ENCODE measurements at regions not wholly inside any gene's neighbourhood (a gene's known extent, or its start where the extent isn't known, plus 50 kb on each side); places are given as distances from the start of the nearest gene placed in this dataset.
"Not testable (repeated sequence)": the region's sequence is repeated elsewhere in the genome, so short reads cannot be mapped to it uniquely, and the experiment has no call there.

- no peaks in the 10 kb centered on the region for H3K27me3 ChIP-seq
- peaks cover 29% of the 10 kb centered on the region for H3K4me1 ChIP-seq (ENCODE audit: low read depth)
- DNase-seq (ENCODE audit: low read depth in 1 of 2, low spot score in 1 of 2) = peak in 1 of 2 donors; percentile 43
- no peak overlapping the region for H3K4me3 ChIP-seq
- no peak overlapping the region for H3K27ac ChIP-seq
- no peaks in the 10 kb centered on the region for H3K36me3 ChIP-seq
- H3K9me3 ChIP-seq (ENCODE audit: low read depth) = no peaks in the 10 kb centered on the region
- TF ChIP-seq, protein P1, sequence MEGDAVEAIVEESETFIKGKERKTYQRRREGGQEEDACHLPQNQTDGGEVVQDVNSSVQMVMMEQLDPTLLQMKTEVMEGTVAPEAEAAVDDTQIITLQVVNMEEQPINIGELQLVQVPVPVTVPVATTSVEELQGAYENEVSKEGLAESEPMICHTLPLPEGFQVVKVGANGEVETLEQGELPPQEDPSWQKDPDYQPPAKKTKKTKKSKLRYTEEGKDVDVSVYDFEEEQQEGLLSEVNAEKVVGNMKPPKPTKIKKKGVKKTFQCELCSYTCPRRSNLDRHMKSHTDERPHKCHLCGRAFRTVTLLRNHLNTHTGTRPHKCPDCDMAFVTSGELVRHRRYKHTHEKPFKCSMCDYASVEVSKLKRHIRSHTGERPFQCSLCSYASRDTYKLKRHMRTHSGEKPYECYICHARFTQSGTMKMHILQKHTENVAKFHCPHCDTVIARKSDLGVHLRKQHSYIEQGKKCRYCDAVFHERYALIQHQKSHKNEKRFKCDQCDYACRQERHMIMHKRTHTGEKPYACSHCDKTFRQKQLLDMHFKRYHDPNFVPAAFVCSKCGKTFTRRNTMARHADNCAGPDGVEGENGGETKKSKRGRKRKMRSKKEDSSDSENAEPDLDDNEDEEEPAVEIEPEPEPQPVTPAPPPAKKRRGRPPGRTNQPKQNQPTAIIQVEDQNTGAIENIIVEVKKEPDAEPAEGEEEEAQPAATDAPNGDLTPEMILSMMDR (IDR thresholded peaks at IDR 0.05; ENCODE audit: low read depth, low read length) = no peak
Observed at GRCh38 chr7:16091701-16092310, 329.5 kb downstream of the CRPPA start.

DNA sequence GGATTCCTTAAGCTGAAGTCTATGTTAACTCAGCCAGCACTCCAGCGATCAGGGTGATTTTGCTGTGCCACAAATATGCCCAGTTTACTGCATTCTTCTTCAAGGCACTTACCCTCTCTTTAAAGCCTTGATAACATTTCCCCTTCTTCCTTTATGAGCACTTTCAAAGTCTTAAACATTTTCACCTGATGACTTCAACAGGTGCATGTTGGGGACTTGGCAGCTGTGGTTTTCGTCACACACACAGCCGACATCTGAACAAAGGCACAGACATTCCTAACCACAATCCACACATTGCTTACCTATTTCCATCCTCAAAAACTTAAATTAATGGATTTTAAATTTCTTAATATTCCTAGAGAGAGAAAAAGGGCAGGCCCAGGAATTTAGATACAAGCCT lies 331.5 kb downstream of the CRPPA start:
- Histone ChIP-seq H3K36me3 (no peaks in the 10 kb centered on the region), H3K27ac (peak overlapping the region; percentile 56), H3K9me3 (ENCODE audit: low read depth) (no peaks in the 10 kb centered on the region), H3K4me3 (no peak overlapping the region), H3K4me1 (ENCODE audit: low read depth) (peaks cover 9% of the 10 kb centered on the region), H3K27me3 (no peaks in the 10 kb centered on the region)
- DNase-seq (ENCODE audit: low read depth in 1 of 2, low spot score in 1 of 2) = no peak
- TF ChIP-seq, protein P1 (IDR thresholded peaks at IDR 0.05; ENCODE audit: low read depth, low read length) = no peak

- H3K27me3 ChIP-seq = no peaks in the 10 kb centered on the region
- DNase-seq (ENCODE audit: low read depth in 1 of 2, low spot score in 1 of 2) = no peak
- H3K4me3 ChIP-seq = no peak overlapping the region
- H3K36me3 ChIP-seq = no peaks in the 10 kb centered on the region
- H3K27ac ChIP-seq = no peak overlapping the region
- peaks cover 5% of the 10 kb centered on the region for H3K4me1 ChIP-seq (ENCODE audit: low read depth)
- no peaks in the 10 kb centered on the region for H3K9me3 ChIP-seq (ENCODE audit: low read depth)
- TF ChIP-seq, protein P1 (IDR thresholded peaks at IDR 0.05; ENCODE audit: low read depth, low read length) = no peak
Observed at GRCh38 chr7:16089191-16089590, 332.1 kb downstream of the CRPPA start.

GRCh38 chr7:16086743-16087142 lies 334.6 kb downstream of the CRPPA start:
- TF ChIP-seq, protein P1 (IDR thresholded peaks at IDR 0.05; ENCODE audit: low read depth, low read length) = no peak
- Histone ChIP-seq H3K36me3 (no peaks in the 10 kb centered on the region), H3K4me1 (ENCODE audit: low read depth) (peaks cover 5% of the 10 kb centered on the region), H3K27me3 (no peaks in the 10 kb centered on the region), H3K27ac (no peak overlapping the region), H3K4me3 (no peak overlapping the region), H3K9me3 (ENCODE audit: low read depth) (no peaks in the 10 kb centered on the region)
- no peak for DNase-seq (ENCODE audit: low read depth in 1 of 2, low spot score in 1 of 2)

DNA sequence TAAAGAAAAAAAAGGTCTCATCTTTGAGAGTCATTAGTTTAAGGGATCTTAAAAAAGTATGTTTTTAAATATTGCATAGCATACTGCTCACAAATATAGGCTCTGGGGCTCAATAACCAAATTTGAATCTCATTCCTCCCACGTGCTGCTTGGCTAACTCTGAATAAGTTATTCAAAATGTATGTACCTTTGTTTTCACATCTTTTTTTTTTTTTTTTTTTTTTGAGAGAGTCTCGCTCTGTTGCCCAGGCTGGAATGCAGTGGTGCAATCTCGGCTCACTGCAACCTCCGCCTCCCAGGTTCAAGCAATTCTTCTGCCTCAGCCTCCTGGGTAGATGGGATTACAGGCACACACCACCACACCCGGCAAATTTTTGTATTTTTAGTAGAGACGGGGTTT lies 335.6 kb downstream of the CRPPA start:
- not testable (repeated sequence) for H3K9me3 ChIP-seq (ENCODE audit: low read depth); H3K4me1 ChIP-seq (ENCODE audit: low read depth); H3K27me3 ChIP-seq; H3K27ac ChIP-seq; H3K36me3 ChIP-seq; H3K4me3 ChIP-seq; DNase-seq (ENCODE audit: low read depth in 1 of 2, low spot score in 1 of 2)

DNA sequence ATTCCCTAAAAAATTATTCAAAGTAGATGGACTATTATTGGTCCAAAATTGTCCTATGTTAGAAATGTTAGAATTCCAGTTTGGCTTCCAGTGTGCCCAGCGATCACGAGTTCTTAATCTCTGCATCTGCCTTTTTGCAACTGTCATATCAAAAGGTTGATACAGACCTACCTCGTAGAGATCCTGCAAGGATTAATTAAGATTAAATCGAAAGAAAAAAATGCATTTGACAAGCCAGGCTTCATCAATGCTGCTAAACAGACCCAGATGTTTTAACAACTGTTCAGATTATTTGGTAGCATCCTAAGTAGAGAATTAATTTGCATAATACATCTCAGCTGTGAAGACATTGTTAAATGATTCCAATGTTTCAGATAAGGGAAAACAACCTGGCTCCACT lies 336.5 kb downstream of the CRPPA start:
- Histone ChIP-seq H3K4me1 (ENCODE audit: low read depth) (peaks cover 2% of the 10 kb centered on the region), H3K27ac (no peak overlapping the region), H3K36me3 (no peaks in the 10 kb centered on the region), H3K9me3 (ENCODE audit: low read depth) (no peaks in the 10 kb centered on the region), H3K4me3 (no peak overlapping the region), H3K27me3 (no peaks in the 10 kb centered on the region)
- no peak for DNase-seq (ENCODE audit: low read depth in 1 of 2, low spot score in 1 of 2)
- TF ChIP-seq, protein P1 (IDR thresholded peaks at IDR 0.05; ENCODE audit: low read depth, low read length) = no peak
